COLO668 (cell line): ENCODE measurements at regions not wholly inside any gene's neighbourhood (a gene's known extent, or its start where the extent isn't known, plus 50 kb on each side); places are given as distances from the start of the nearest gene placed in this dataset.
A peak's percentile ranks its signal among the peaks of the same experiment; 100 is the strongest.
"Not testable (repeated sequence)": the region's sequence is repeated elsewhere in the genome, so short reads cannot be mapped to it uniquely, and the experiment has no call there.

Source experiments
- DNase-seq: peaks from one replicate; lab custom pipeline; 2025; ENCODE audit not compliant: unreplicated experiment; lab: John Stamatoyannopoulos, UW

GRCh38 chr17:21470422-21470821, 94.3 kb downstream of the KCNJ12 start:
- DNase-seq, result not testable (repeated sequence)

GRCh38 chr17:21470861-21471260, 94.7 kb downstream of the KCNJ12 start:
- DNase-seq, result no peak

- DNase-seq, result no peak
Measured at GRCh38 chr17:21474815-21475214, 98.7 kb downstream of the KCNJ12 start.

GRCh38 chr17:21475571-21475970, 99.4 kb downstream of the KCNJ12 start:
- DNase-seq, result no peak

GRCh38 chr17:21476867-21477266, 100.7 kb downstream of the KCNJ12 start:
- no peak for DNase-seq

- no peak for DNase-seq
Measured at GRCh38 chr17:21482189-21482865, 106.2 kb downstream of the KCNJ12 start.

GRCh38 chr17:21488043-21488442, 111.9 kb downstream of the KCNJ12 start:
- not testable (repeated sequence) for DNase-seq

- no peak for DNase-seq
Measured at GRCh38 chr17:21493993-21494392, 117.8 kb downstream of the KCNJ12 start.

GRCh38 chr17:21495281-21495680, 119.1 kb downstream of the KCNJ12 start:
- DNase-seq, result no peak

DNA sequence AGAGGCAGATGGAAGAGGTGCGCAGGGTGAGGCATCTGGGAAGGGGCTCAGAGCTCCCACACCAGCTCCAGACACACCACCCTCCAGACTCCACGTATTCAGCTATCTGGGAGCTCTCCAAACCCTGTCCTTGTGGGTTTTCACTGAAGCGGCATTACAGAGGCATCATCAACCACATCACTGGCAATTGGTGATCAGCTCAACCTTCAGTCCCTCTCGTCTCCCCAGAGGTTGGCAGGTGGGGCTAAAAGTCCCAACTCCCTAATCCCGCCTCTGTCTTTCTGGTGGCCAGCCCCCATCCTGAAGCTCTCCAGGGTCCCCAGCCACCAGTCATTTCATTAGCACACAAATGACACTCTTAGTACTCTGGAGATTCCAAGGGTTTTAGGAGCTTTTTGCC, 123.9 kb downstream of the KCNJ12 start:
- no peak for DNase-seq

DNA sequence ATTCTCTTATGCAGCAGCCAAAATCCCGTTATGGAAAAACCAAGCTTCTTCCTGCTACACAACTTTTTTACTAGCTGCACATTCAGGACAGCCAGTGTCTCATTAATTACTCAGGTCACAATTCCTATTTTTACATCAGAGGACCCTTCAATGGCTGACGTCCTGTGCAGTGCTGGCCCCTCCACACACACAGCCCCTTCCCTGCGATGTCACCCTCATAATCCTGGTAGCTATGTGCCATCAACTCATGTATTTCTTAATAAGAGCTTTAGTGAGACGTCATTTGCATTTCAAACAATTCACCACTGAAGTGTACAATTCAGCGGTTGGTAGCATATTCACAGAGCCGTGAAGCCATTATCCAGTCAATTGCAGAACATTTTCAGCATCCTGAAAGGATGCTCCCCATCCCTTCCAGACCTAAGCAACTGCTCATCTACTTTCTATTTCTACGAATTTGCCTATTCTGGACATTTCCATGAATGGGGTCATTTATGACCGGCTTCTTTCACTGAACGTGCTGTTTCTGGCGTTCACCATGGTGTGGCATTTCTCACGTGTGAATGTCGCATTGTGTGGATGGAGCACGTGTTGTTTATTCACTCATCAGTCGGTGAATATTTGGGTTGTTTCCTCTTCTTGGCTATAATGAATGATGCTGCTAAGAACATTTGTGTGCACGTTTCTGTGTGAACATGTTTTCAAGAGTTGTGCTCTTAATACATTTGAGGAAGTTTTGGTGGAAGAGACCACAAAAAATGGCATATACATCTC, 126.0 kb downstream of the KCNJ12 start:
- not testable (repeated sequence) for DNase-seq

DNA sequence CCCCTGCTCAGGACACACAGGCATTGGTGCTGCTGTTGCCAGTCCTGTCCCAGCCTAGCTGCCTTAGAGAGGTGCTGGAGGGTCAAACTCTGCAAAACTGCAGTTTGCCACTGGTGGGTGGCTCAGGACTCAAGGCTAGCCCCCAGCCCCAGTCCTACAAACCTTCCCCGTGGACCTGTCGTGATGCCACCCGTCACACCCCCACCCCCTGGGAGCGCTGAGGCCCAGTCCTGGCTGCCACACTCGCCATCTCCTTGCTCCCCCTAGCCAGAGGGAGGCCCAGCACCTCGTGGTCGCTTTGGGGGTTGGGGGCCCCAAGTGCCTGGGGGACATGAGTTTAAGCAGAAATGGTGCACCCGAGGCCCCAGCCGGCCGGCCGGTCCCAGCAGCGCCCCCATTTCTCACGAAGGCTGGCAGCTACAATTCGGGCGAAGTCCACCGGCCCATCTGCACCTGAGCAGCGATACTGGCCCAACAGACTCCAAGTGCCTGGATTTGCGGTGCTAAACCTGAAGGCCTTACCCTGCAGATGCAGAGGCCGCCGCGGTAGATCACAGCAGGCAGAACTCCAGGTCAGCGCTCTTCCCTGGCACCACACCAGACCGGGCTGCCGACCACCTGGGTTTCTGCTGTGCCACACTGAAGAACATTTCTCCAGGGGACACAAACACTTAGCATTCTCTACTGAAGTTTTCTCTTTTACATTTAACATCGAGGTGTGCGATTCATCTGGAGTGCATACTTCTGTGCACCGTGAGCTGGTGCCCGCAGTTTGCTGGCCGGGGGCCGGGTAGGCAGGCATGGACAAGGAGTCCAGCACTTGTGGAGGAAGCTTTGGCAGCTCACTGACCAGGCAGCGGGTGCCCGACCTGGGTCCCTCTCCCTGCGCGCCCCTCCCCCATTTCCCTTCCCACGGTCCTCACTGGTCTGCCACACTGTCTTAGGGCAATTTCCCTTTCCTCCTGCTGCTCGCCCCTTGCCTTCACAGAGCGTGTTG, 130.0 kb downstream of the KCNJ12 start:
- no peak for DNase-seq

- DNase-seq, result not testable (repeated sequence)
Measured at GRCh38 chr17:21507806-21508205, 131.6 kb downstream of the KCNJ12 start.

- DNase-seq, result no peak
Measured at GRCh38 chr17:21508211-21508610, 132.1 kb downstream of the KCNJ12 start.

DNA sequence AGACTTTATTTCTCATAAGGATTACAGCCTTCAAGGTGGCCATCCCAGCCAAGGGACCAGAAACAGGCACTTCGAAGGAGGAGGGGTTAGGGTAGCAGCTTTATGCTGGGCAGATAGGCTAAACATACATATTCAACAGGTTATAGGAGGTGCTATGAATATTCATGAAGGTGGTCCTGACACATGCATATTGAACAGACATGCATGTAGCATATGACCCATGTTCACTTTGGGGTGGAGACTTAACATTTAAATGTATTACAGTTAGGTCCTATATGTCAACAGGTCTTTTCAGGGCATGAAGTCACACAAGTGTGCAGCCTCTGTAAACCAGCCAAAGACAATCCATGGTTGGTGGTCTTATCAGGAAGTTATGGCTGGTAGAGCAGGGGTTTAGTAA, 133.2 kb downstream of the KCNJ12 start:
- DNase-seq, result not testable (repeated sequence)

DNA sequence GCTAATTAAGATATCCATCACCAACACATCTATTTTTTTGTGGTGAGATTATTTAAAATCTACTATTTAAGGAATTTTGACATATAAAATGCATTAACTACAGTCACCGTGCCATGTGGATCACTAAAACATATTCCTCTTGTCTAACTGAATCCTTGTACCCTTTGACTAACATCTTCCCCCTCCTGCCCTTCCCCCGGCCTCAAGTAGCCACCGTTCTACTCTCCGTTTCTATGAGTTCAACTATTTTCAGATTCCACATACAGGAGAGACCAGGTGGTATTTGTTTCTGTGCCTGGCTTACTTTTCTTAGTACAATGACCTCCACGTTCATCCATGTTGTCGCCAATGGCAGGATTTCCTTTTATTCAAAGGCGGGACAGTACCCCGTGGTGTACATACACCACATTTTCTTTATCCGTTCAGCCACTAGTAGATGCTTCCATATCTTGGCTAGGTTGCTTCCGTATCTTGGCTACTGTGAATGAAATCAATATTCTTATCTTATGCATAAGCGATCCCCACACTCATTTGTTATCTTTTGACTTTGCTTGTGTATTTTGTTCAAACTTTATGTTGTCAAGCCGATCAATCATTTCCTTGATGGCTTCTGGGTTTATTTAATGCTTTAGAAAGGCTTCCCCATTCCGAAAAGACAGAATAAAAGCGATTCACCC, 134.7 kb downstream of the KCNJ12 start:
- DNase-seq, result no peak

- DNase-seq, result peak; percentile 38
Measured at GRCh38 chr17:21511363-21512195, 135.4 kb downstream of the KCNJ12 start.

DNA sequence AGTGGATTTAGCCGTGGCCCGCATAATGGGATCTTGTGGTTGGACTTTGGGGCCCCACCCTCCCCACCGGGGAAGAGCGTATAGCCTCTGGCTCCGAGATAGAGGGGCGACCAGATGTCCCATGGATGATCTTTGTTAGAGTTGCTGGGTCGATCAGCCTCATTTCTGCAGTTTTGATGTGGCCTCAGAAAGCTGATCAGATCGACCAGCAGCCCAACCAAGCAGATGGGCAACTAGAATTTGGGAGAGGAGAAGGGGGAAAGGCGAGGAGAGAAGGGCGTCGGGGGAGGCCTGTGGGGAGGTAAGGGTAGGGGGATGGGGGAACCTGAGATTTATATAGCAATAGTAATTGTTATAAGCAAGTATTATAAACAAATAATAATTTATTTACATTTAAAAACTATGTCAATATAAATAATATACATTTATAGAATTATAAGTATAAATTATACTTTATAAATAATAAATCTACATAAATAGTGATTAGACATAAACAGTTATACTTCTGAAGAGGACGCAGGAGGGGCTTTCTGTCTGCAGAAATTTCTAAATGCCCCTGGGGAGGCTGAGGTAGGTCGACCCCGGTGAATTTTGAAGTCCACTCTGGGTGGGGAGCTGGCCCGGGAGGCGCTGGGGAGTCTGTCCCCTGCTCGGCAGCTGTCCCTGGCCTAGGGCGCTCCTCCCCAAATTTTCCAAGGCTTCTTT, 136.3 kb downstream of the KCNJ12 start:
- DNase-seq, result no peak

GRCh38 chr17:21513012-21513570, 136.9 kb downstream of the KCNJ12 start:
- peak; percentile 57 for DNase-seq
